ENCODE measurements at regions not wholly inside any gene's neighbourhood (a gene's known extent, or its start where the extent isn't known, plus 50 kb on each side); places are given as distances from the start of the nearest gene placed in this dataset.
"Not testable (repeated sequence)": the region's sequence is repeated elsewhere in the genome, so short reads cannot be mapped to it uniquely, and the experiment has no call there.

DNA sequence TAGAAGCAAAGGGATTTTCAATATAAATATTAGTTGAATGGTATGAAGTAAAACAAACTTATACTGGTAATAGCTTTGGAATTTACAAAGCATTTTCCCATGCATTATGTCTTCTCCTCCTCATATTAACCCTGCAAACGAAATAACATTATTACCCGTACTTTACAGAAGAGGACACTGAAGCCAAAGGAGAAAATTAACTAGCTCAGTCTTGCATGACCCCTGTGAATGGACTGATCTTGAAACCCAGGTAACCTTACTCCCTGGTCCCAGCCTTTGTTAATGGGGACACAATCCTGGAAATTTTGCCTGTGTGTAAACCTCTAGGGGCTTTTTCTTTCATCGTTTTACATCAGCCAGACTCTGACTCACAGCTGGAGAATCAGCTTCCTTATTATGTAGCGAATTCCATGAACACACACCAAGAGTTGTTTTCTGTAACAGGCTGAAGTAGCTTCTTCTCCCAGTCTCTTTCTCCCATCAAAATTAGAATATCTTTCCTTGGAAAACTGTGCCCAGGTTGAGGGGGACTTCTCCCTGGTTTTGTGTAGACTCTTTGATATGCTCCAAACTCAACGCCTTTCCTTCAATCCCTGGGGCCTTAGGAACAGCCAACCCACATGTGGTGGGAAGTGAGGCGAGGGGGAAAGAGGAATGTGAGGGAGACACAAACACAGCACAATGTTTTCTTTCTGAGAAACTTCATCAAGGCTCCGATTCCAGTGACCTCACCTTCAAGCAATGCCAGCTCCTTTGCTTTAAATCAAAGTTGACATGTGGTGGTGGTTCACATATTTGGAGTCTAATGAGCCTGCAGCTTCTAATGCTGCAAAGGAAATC is 480.9 kb upstream of the PAPPA start:
- no peak for DNase-seq

GRCh38 chr9:115673599-115673998 is 480.0 kb upstream of the PAPPA start:
- no peak for DNase-seq

DNA sequence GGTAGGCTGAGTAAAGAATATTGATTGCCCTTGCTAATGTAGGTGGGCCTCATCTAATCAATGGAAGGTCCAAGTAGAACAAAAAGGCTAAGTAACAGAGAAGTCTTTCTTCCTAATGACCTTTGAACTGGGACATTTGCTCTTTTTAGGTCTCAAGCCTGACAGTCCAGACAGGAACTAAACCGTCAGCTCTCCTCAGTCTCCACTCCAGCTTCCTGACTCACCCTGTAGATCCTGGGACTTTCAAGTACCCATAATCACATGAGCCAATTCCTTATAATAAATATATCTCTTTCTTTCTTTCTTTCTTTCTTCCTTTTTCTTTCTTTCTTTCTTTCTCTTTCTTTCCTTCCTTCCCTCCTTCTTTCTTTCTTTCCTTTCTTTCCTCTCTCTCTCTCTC is 479.5 kb upstream of the PAPPA start:
- no peak for DNase-seq

- no peak for DNase-seq
These were observed 477.8 kb upstream of the PAPPA start for GRCh38 chr9:115675834-115676233.

- DNase-seq: no peak
These were observed 473.4 kb upstream of the PAPPA start for GRCh38 chr9:115680231-115680630.

GRCh38 chr9:115681585-115681984 is 472.0 kb upstream of the PAPPA start:
- DNase-seq: no peak

DNA sequence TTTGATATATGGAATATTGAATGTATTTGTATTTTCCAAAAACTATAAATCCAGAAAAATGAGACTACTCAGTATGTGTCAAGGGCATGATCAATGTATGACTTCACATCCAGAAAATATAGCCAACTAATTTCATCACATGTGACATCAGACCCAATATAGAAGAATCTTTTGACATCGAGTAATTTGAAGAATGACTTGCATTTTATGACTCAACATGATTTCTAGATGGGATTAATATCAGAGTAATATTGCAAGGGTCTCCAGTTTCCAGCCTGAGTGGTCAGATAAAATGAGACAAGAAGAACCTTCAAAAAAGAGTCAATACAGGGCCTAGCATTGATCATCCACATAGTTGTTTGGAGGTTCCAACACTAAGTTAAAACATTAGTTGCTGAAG is 467.5 kb upstream of the PAPPA start:
- no peak for DNase-seq

DNA sequence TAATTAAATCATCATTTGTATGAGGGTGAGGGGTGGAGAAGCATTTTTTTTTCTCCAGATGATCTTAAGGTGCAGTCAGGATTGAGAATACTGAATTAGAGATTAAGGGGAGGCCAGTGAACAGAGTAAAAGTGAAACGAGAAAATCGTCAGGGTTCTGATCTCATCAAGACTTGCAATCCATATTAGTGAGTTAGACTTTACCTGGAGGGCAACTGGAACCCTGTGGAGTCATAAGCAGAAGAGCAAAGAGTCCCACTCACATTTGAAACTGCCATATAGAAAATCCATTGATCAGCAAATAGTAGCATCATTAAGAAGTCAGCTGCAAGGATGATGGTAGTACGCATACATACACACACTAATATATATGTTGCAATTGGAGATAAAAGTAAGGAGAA is 466.2 kb upstream of the PAPPA start:
- DNase-seq: no peak

GRCh38 chr9:115689331-115689730 is 464.3 kb upstream of the PAPPA start:
- no peak for DNase-seq

DNA sequence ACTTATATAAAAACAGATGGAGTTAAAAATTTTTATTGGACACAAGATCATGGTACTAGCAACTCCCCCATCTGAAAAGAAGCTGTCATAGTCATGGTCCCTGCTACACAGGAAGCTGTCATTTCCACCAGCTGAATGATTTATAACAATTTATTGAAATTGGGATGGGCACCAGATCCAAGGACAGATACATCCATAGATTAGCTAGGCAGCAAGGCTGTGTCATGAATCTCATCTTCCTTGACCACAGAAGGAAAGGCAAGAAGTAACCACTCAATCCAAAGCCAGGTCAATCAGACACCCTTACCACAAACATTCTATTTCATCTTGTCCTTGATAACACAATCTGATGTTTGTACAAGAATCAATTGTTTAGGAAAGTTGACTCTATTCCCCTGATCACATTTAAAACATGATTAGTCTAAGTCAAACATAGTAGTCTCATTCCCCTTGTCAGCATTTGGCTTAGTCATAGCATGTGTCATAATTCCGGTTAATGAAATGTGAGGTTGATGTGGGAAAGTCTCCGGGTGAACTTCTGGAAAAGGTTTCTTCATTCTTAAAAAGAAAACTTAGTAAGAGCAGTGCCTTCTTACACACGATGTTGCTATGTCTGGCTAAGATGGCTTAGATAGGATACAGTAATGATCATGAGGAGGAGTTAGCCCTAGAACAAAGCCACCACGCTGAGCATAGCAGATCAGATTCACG is 462.6 kb upstream of the PAPPA start:
- DNase-seq: no peak

DNA sequence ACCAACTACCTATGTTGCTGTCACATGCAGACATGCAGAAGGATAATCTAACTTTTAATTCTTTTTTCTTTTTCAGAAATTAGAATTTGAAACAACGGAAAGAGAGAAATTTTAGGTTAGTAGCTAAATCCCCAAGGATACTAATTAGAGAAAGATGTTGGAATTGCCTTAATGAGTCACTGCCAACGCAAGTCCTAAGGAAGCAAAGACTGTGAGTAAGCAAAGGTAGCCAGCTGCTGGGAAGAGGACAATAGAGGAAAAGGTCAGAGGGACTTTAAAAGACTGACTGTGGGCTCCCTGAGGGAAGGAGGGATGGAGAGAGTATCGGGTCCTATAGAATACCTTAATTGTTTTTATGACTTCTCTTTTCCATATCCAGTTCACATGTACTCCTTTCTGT is 461.9 kb upstream of the PAPPA start:
- DNase-seq: no peak

DNA sequence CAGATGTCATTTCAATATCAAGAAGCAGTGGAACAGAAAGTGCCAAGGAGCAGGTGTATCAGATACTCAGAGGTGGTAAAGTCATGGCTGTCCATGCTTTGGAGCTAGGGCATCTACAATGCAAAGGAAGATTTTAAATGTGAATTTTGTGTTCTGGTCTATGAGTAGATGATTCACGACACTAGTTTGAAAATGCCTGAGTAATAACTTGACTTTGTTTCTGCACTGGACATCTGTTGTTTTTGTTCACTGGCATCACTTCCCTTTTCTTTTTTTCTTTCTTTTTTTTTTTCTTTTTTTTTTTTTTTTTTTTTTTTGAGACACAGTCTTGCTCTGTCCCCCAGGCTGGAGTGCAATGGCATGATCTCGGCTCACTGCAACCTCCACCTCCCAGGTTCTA is 460.7 kb upstream of the PAPPA start:
- not testable (repeated sequence) for DNase-seq

GRCh38 chr9:115694014-115694413 is 459.6 kb upstream of the PAPPA start:
- DNase-seq: no peak

- no peak for DNase-seq
These were observed 458.6 kb upstream of the PAPPA start for GRCh38 chr9:115694991-115695390.

- no peak for DNase-seq
These were observed 440.6 kb upstream of the PAPPA start for GRCh38 chr9:115712981-115713380.

- DNase-seq: no peak
These were observed 437.9 kb upstream of the PAPPA start for GRCh38 chr9:115715666-115716065.

- no peak for DNase-seq
These were observed 436.3 kb upstream of the PAPPA start for GRCh38 chr9:115717298-115717697.

GRCh38 chr9:115717711-115718173 is 435.8 kb upstream of the PAPPA start:
- DNase-seq: no peak

DNA sequence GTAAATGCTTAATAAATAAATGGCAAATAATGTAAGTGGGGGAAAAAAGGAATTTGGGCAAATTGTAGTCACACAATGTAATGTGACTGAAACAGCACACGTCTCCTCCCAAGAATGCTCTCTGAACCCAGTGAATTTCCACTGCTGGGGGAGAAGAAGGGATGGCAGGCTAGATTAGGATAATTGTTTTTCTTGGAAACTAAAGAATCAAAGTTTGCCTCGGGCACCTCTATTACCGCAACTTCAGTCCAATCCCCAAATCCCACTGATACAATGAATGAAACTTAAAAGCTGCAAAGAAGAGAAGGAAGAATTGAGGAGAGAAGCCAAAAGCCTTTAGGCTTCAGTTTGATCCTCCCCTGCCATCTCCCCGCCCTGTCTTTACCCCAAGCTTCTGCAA is 423.2 kb upstream of the PAPPA start:
- DNase-seq: no peak

GRCh38 chr9:115730845-115731244 is 422.7 kb upstream of the PAPPA start:
- no peak for DNase-seq

- DNase-seq: no peak
These were observed 420.1 kb upstream of the PAPPA start for GRCh38 chr9:115733318-115734110.

GRCh38 chr9:115739096-115739875 is 414.3 kb upstream of the PAPPA start:
- no peak for DNase-seq

All from occipital lobe (tissue), 1 donor.